ENCODE measurements at regions not wholly inside any gene's neighbourhood (a gene's known extent, or its start where the extent isn't known, plus 50 kb on each side); places are given as distances from the start of the nearest gene placed in this dataset.

- TF ChIP-seq EZH2 (IDR thresholded peaks at IDR 0.05; ENCODE audit: insufficient read depth, poor library complexity, severe bottlenecking) (no peak), EZH2phosphoT487 (IDR thresholded peaks at IDR 0.05; ENCODE audit: insufficient read depth, low read depth) (no peak)
These were observed 164.5 kb upstream of the PIRT start for GRCh38 chr17:11002417-11002816.

All from GM23248 (cell line).